ENCODE measurements at regions not wholly inside any gene's neighbourhood (a gene's known extent, or its start where the extent isn't known, plus 50 kb on each side); places are given as distances from the start of the nearest gene placed in this dataset.

DNA sequence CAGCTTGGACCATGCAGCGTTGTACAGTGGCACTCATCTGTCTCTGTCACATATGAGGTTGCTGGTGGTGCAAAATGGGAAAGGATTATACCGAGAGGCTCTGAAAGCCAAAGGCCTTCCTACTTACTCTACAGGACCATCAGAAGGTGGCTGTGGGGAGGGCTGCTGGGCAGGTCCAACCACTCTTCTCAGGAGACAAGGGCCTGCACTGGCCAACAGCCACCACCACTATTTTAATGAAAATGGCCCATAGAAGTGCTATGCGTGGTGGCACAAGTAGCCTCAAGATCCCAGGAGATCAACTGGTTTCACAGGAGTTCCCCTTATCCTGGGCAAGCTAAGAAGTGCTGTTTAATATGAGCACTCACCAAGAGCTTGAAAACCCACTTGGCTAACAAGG is 52.3 kb downstream of the MRPL57 start:
- peaks cover 9% of the 10 kb centered on the region for H3K27me3 Mint-ChIP-seq (ENCODE audit: low read depth)
- H3K9me3 Mint-ChIP-seq: no peaks in the 10 kb centered on the region
- no peak overlapping the region for H3K27ac Mint-ChIP-seq
- no peaks in the 10 kb centered on the region for H3K36me3 Mint-ChIP-seq (ENCODE audit: low read depth)
- TF ChIP-seq, protein P1, sequence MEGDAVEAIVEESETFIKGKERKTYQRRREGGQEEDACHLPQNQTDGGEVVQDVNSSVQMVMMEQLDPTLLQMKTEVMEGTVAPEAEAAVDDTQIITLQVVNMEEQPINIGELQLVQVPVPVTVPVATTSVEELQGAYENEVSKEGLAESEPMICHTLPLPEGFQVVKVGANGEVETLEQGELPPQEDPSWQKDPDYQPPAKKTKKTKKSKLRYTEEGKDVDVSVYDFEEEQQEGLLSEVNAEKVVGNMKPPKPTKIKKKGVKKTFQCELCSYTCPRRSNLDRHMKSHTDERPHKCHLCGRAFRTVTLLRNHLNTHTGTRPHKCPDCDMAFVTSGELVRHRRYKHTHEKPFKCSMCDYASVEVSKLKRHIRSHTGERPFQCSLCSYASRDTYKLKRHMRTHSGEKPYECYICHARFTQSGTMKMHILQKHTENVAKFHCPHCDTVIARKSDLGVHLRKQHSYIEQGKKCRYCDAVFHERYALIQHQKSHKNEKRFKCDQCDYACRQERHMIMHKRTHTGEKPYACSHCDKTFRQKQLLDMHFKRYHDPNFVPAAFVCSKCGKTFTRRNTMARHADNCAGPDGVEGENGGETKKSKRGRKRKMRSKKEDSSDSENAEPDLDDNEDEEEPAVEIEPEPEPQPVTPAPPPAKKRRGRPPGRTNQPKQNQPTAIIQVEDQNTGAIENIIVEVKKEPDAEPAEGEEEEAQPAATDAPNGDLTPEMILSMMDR (IDR thresholded peaks at IDR 0.05; ENCODE audit: unreplicated experiment in 3 of 3): no peak
- peaks cover 5% of the 10 kb centered on the region for H3K4me1 Mint-ChIP-seq
- no peak overlapping the region for H3K4me3 Mint-ChIP-seq

DNA sequence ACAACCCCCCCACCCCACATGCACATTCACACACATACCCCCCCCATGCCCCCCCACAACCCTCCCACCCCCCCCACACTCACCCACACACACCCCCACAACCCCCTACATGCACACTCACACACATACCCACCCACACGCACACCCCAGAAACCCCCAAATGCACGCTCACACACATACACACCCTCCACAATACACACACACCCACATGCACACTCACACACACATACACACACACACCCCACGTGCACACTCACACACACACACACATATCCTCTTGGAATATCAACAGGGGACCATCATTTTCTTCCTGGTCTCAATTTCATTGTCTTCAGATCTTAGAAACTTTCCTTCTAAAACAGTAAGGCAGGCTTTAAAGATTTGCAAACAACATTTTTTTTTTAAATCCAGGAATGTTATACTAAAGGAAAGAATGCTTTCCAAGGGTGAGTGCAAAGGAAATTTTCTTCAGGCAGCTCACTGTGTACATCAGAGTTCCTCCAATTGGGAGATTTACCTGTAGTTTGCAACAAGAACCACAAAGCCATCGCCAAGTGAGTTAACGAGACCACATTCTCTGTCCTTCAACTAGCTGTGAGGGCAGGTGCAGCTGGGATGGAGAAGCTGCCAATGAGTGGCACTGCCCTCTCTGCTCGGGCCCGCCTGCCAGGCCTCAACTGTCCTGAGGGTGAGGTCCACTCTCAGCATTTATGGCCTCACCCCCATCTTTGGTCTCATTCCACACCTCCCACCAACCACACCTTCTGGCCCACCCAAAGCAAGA is 53.0 kb downstream of the MRPL57 start:
- H3K4me3 Mint-ChIP-seq: no peak overlapping the region
- H3K27ac Mint-ChIP-seq: no peak overlapping the region
- TF ChIP-seq, protein P1 (IDR thresholded peaks at IDR 0.05; ENCODE audit: unreplicated experiment in 3 of 3): no peak
- H3K9me3 Mint-ChIP-seq: no peaks in the 10 kb centered on the region
- H3K36me3 Mint-ChIP-seq (ENCODE audit: low read depth): no peaks in the 10 kb centered on the region
- peaks cover 9% of the 10 kb centered on the region for H3K27me3 Mint-ChIP-seq (ENCODE audit: low read depth)
- H3K4me1 Mint-ChIP-seq: peaks cover 10% of the 10 kb centered on the region

GRCh38 chr13:21230516-21230915 is 54.1 kb downstream of the MRPL57 start:
- Mint-ChIP-seq H3K4me1 (peaks cover 13% of the 10 kb centered on the region), H3K9me3 (no peaks in the 10 kb centered on the region), H3K27me3 (ENCODE audit: low read depth) (peaks cover 9% of the 10 kb centered on the region), H3K27ac (peak overlapping the region in 1 of 3 experiments; percentile 4), H3K36me3 (ENCODE audit: low read depth) (no peaks in the 10 kb centered on the region), H3K4me3 (no peak overlapping the region)
- TF ChIP-seq, protein P1 (IDR thresholded peaks at IDR 0.05; ENCODE audit: unreplicated experiment in 3 of 3): no peak

DNA sequence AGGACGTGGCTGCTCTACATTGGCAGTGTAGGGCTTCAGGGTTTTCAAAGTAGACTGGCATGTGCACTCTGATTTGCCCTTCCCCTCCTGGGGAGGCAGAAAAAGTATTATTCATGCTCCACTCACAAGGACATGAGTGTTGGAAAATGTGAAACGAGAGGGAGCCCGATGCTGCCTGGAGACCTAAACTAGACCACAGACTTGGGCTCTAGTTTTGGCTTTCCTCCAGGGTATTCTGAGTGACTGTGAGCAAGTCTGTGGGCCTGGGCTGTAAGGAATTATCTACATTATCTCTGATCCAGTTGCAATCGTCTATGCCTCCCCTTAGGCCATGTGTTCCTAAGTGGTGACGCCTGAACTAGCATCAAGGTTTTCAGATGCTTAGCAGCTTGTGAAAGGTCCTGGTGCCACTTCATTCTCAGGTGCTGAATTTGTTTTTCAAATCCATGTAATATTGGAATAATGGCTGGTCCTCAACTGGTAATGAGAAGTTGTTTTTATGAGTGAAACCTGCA is 55.0 kb downstream of the MRPL57 start:
- Mint-ChIP-seq H3K4me1 (peaks cover 16% of the 10 kb centered on the region), H3K9me3 (no peaks in the 10 kb centered on the region), H3K27ac (no peak overlapping the region), H3K36me3 (ENCODE audit: low read depth) (no peaks in the 10 kb centered on the region), H3K27me3 (ENCODE audit: low read depth) (peaks cover 4% of the 10 kb centered on the region), H3K4me3 (no peak overlapping the region)
- TF ChIP-seq, protein P1 (IDR thresholded peaks at IDR 0.05; ENCODE audit: unreplicated experiment in 3 of 3): no peak

DNA sequence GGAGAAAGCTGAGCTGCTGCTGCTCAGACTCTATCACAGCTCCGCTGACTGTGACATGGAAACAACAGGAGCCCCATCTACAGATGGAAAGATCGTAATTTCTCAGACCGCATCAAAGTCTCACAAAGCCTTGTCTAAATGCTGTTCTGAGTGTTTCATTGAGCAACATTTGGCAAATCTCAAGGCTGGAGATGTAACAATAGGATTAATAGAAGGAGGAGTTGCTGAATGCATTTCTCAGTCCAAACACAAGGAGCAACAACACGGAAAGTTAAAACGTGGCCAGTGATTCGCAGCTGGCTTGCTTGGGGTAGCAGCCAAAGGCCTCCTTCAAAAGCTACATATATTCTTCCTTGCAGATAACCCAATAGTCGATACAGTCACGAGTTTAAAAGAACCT is 55.7 kb downstream of the MRPL57 start:
- Mint-ChIP-seq H3K4me1 (peaks cover 16% of the 10 kb centered on the region), H3K4me3 (no peak overlapping the region), H3K27me3 (ENCODE audit: low read depth) (peaks cover 3% of the 10 kb centered on the region), H3K27ac (no peak overlapping the region), H3K9me3 (no peaks in the 10 kb centered on the region), H3K36me3 (ENCODE audit: low read depth) (no peaks in the 10 kb centered on the region)
- TF ChIP-seq, protein P1 (IDR thresholded peaks at IDR 0.05; ENCODE audit: unreplicated experiment in 3 of 3): no peak

DNA sequence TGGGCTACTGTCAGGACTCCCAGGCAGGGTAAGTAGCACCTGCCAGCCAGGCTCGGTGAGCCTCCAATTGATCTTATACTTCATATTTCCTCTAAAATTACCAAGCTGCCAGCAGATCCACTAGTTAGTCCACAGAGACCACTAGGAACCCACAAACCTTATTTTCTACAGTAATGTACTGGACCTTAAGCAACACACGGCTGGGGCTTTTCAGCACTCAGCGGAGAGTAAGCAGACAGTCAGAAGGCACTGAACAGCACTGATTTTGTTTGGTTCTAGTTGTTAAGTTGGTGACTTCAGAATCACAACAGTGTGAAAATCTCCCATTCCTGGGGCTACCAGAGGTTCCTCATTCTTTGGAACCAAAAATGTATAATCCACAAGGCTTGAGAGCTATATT is 56.1 kb downstream of the MRPL57 start:
- Mint-ChIP-seq H3K9me3 (no peaks in the 10 kb centered on the region), H3K27me3 (ENCODE audit: low read depth) (peaks cover 3% of the 10 kb centered on the region), H3K4me1 (peaks cover 16% of the 10 kb centered on the region), H3K36me3 (ENCODE audit: low read depth) (no peaks in the 10 kb centered on the region), H3K27ac (no peak overlapping the region), H3K4me3 (no peak overlapping the region)
- TF ChIP-seq, protein P1 (IDR thresholded peaks at IDR 0.05; ENCODE audit: unreplicated experiment in 3 of 3): no peak

Data from nephron (organoid).